ENCODE measurements at regions not wholly inside any gene's neighbourhood (a gene's known extent, or its start where the extent isn't known, plus 50 kb on each side); places are given as distances from the start of the nearest gene placed in this dataset.

- TF ChIP-seq ZBTB40 (IDR thresholded peaks at IDR 0.05): no peak
- no peak for TF ChIP-seq ZBTB40 (CRISPR knock-in tag; IDR thresholded peaks at IDR 0.05)
- TF ChIP-seq ZNF335 (CRISPR knock-in tag; IDR thresholded peaks at IDR 0.05): no peak
- TF ChIP-seq GATAD2A (CRISPR knock-in tag; IDR thresholded peaks at IDR 0.05): no peak
- TF ChIP-seq FOSL1 (CRISPR knock-in tag; IDR thresholded peaks at IDR 0.05; ENCODE audit: borderline replicate concordance): no peak
- TF ChIP-seq ASH2L (IDR thresholded peaks at IDR 0.05; ENCODE audit: insufficient read length, low read depth, low read length): no peak
- TF ChIP-seq SIX4 (CRISPR knock-in tag; IDR thresholded peaks at IDR 0.05): no peak
- TF ChIP-seq ZNF570 (CRISPR knock-in tag; IDR thresholded peaks at IDR 0.05; ENCODE audit: borderline replicate concordance): no peak
- TF ChIP-seq FOXM1 (CRISPR knock-in tag; IDR thresholded peaks at IDR 0.05): no peak
- no peak for TF ChIP-seq CTCF (CRISPR knock-in tag; IDR thresholded peaks at IDR 0.05)
- TF ChIP-seq FOXJ3 (CRISPR knock-in tag; IDR thresholded peaks at IDR 0.05; ENCODE audit: borderline replicate concordance): no peak
- no peak for TF ChIP-seq HMGXB4 (CRISPR knock-in tag; IDR thresholded peaks at IDR 0.05; ENCODE audit: borderline replicate concordance in 1 of 2, low read depth in 1 of 2)
- no peak for TF ChIP-seq MTA1 (CRISPR knock-in tag; IDR thresholded peaks at IDR 0.05; ENCODE audit: borderline replicate concordance)
- TF ChIP-seq ZNF574 (CRISPR knock-in tag; IDR thresholded peaks at IDR 0.05): no peak
Measured at GRCh38 chr20:22762576-22763256, 178.3 kb upstream of the FOXA2 start.

All from HepG2 (cell line).